SK-N-SH treated with all-trans-retinoic acid at 6 μM for 48 hours (cell line): ENCODE measurements at regions not wholly inside any gene's neighbourhood (a gene's known extent, or its start where the extent isn't known, plus 50 kb on each side); places are given as distances from the start of the nearest gene placed in this dataset.

Experiments used
- ATAC-seq: fragments of 200-7000 bp; cut with Tn5 transposase; 3 replicates; pipeline ENCODE4 v1.9.1; 2020; ENCODE audit warnings: mild to moderate bottlenecking, moderate library complexity
- BACH2 ChIP-seq: fragments of 250-450 bp; sonication (Bioruptor Pico); IDR thresholded peaks from 2 replicates; pipeline ENCODE4 v1.9.0; 2021; ENCODE audit warnings: mild to moderate bottlenecking, borderline replicate concordance
- CSRNP3 ChIP-seq: fragments of 250-450 bp; sonication (Bioruptor Pico); IDR thresholded peaks from 2 replicates; pipeline ENCODE4 v1.5.1; 2021; ENCODE audit warnings: mild to moderate bottlenecking, moderate library complexity
- GLIS3 ChIP-seq: fragments of 250-450 bp; sonication (Bioruptor Pico); IDR thresholded peaks from 2 replicates; pipeline ENCODE4 v1.5.0; 2020; ENCODE audit warnings: mild to moderate bottlenecking, moderate library complexity
- ISL1 ChIP-seq: fragments of 250-450 bp; sonication (Bioruptor Pico); IDR thresholded peaks from 2 replicates; pipeline ENCODE4 v2.1.2; 2022; ENCODE audit warnings: mild to moderate bottlenecking, moderate library complexity
- PATZ1 ChIP-seq: fragments of 250-450 bp; sonication (Bioruptor Pico); IDR thresholded peaks from 2 replicates; pipeline ENCODE4 v1.8.0; 2020; ENCODE audit warnings: mild to moderate bottlenecking, moderate library complexity, borderline replicate concordance
- PPARA ChIP-seq: fragments of 250-450 bp; sonication (Bioruptor Pico); IDR thresholded peaks from 2 replicates; pipeline ENCODE4 v1.5.0; 2020; ENCODE audit warnings: mild to moderate bottlenecking, borderline replicate concordance
- RARB ChIP-seq: fragments of 250-450 bp; sonication (Bioruptor Pico); IDR thresholded peaks from 2 replicates; pipeline ENCODE4 v1.8.0; 2021; ENCODE audit warnings: mild to moderate bottlenecking, moderate library complexity
- SNAI2 ChIP-seq: fragments of 250-450 bp; sonication (Bioruptor Pico); IDR thresholded peaks from 2 replicates; pipeline ENCODE4 v1.5.0; 2020; ENCODE audit warnings: mild to moderate bottlenecking, moderate library complexity
- ZFP30 ChIP-seq: fragments of 450-650 bp; formaldehyde crosslinking; IDR thresholded peaks from 2 replicates; pipeline ENCODE4 v1.5.0; 2022; ENCODE audit warnings: mild to moderate bottlenecking, moderate library complexity
- ZNF565 ChIP-seq: fragments of 450-650 bp; formaldehyde crosslinking; conservative IDR thresholded peaks from 2 replicates; pipeline ENCODE4 v1.5.0; 2020; ENCODE audit warnings: low read depth, mild to moderate bottlenecking, moderate library complexity
- ZNF70 ChIP-seq: fragments of 450-650 bp; formaldehyde crosslinking; IDR thresholded peaks from 2 replicates; pipeline ENCODE4 v1.5.0; 2020; ENCODE audit warnings: mild to moderate bottlenecking, moderate library complexity
- ZNF8 ChIP-seq: fragments of 450-650 bp; formaldehyde crosslinking; IDR thresholded peaks from 2 replicates; pipeline ENCODE4 v1.5.0; 2020; ENCODE audit warnings: mild to moderate bottlenecking, moderate library complexity
- TF ChIP-seq, protein P1 (sequence below): fragments of 250-450 bp; sonication (Bioruptor Pico); IDR thresholded peaks from 2 replicates; pipeline ENCODE4 v1.8.0; 2021; ENCODE audit warnings: low read depth, mild to moderate bottlenecking, moderate library complexity, borderline replicate concordance
- TF ChIP-seq, protein P2 (sequence below): fragments of 250-450 bp; sonication (Bioruptor Pico); IDR thresholded peaks from 2 replicates; pipeline ENCODE4 v1.5.1; 2020; ENCODE audit warnings: low read depth, mild to moderate bottlenecking, moderate library complexity
- TF ChIP-seq, protein P3 (sequence below): fragments of 250-450 bp; sonication (Bioruptor Pico); IDR thresholded peaks from 2 replicates; pipeline ENCODE4 v1.5.0; 2020; ENCODE audit warnings: mild to moderate bottlenecking, moderate library complexity

- no peak for ATAC-seq
- TF ChIP-seq, protein P1, sequence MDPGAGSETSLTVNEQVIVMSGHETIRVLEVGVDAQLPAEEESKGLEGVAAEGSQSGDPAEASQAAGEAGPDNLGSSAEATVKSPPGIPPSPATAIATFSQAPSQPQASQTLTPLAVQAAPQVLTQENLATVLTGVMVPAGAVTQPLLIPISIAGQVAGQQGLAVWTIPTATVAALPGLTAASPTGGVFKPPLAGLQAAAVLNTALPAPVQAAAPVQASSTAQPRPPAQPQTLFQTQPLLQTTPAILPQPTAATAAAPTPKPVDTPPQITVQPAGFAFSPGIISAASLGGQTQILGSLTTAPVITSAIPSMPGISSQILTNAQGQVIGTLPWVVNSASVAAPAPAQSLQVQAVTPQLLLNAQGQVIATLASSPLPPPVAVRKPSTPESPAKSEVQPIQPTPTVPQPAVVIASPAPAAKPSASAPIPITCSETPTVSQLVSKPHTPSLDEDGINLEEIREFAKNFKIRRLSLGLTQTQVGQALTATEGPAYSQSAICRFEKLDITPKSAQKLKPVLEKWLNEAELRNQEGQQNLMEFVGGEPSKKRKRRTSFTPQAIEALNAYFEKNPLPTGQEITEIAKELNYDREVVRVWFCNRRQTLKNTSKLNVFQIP (CRISPR knock-in tag): no peak
- TF ChIP-seq ZNF70 (CRISPR knock-in tag): no peak
- no peak for TF ChIP-seq PPARA (CRISPR knock-in tag)
- TF ChIP-seq, protein P2, sequence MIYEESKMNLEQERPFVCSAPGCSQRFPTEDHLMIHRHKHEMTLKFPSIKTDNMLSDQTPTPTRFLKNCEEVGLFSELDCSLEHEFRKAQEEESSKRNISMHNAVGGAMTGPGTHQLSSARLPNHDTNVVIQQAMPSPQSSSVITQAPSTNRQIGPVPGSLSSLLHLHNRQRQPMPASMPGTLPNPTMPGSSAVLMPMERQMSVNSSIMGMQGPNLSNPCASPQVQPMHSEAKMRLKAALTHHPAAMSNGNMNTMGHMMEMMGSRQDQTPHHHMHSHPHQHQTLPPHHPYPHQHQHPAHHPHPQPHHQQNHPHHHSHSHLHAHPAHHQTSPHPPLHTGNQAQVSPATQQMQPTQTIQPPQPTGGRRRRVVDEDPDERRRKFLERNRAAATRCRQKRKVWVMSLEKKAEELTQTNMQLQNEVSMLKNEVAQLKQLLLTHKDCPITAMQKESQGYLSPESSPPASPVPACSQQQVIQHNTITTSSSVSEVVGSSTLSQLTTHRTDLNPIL (CRISPR knock-in tag): no peak
- TF ChIP-seq ISL1 (CRISPR knock-in tag): no peak
- no peak for TF ChIP-seq ZNF565 (CRISPR knock-in tag)
- TF ChIP-seq BACH2 (CRISPR knock-in tag): no peak
- TF ChIP-seq, protein P3, sequence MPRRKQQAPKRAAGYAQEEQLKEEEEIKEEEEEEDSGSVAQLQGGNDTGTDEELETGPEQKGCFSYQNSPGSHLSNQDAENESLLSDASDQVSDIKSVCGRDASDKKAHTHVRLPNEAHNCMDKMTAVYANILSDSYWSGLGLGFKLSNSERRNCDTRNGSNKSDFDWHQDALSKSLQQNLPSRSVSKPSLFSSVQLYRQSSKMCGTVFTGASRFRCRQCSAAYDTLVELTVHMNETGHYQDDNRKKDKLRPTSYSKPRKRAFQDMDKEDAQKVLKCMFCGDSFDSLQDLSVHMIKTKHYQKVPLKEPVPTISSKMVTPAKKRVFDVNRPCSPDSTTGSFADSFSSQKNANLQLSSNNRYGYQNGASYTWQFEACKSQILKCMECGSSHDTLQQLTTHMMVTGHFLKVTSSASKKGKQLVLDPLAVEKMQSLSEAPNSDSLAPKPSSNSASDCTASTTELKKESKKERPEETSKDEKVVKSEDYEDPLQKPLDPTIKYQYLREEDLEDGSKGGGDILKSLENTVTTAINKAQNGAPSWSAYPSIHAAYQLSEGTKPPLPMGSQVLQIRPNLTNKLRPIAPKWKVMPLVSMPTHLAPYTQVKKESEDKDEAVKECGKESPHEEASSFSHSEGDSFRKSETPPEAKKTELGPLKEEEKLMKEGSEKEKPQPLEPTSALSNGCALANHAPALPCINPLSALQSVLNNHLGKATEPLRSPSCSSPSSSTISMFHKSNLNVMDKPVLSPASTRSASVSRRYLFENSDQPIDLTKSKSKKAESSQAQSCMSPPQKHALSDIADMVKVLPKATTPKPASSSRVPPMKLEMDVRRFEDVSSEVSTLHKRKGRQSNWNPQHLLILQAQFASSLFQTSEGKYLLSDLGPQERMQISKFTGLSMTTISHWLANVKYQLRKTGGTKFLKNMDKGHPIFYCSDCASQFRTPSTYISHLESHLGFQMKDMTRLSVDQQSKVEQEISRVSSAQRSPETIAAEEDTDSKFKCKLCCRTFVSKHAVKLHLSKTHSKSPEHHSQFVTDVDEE: no peak
These were observed 199.9 kb upstream of the GNAI1 start for GRCh38 chr7:79934727-79935126.

DNA sequence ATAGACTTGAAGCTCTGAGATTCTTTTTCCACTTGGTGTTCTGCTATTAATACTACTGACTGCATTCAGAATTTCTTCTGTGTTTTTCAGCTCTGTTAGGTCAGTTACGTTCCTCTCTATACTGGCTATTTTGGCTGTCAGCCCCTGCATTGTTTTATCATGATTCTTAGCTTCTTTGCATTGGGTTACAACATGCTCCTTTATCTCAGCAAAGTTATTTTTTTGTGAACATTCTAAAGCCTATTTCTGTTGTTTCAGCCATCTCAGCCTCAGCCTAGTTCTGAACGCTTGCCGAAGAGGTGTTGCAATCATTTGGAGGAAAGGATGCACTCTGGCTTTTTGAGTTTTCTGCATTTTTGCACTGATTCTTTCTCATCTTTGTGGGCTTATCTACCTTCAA, 201.5 kb upstream of the GNAI1 start:
- no peak for ATAC-seq
- TF ChIP-seq, protein P3: no peak
- TF ChIP-seq PPARA (CRISPR knock-in tag) (no peak), ISL1 (CRISPR knock-in tag) (no peak), ZNF70 (CRISPR knock-in tag) (no peak), RARB (no peak)
- TF ChIP-seq, protein P1 (CRISPR knock-in tag): no peak
- TF ChIP-seq, all 23 proteins: peak for 0

DNA sequence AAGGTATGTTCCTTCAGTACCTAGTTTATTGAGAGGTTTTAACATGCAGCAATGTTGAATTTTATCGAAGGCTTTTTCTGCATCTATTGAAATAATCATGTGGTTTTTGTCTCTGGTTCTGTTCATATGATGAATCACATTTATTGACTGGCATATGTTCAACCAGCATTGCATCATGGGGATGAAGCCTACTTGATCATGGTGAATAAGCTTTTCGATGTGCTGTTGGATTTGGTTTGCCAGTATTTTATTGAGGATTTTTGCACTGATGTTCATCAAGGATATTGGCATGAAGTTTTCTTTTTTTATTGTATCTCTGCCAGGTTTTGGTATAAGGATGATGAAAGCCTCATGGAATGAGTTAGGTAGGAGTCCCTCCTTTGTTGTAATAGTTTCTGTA, 204.0 kb upstream of the GNAI1 start:
- ATAC-seq: no peak
- TF ChIP-seq CSRNP3 (CRISPR knock-in tag) (no peak), ZNF565 (CRISPR knock-in tag) (no peak), BACH2 (CRISPR knock-in tag) (no peak), GLIS3 (CRISPR knock-in tag) (no peak), ZFP30 (CRISPR knock-in tag) (no peak), RARB (no peak), PATZ1 (CRISPR knock-in tag) (no peak), ZNF8 (CRISPR knock-in tag) (no peak), SNAI2 (CRISPR knock-in tag) (no peak)
- TF ChIP-seq, protein P2 (CRISPR knock-in tag): no peak
- TF ChIP-seq, protein P1 (CRISPR knock-in tag): no peak
